ENCODE measurements at regions not wholly inside any gene's neighbourhood (a gene's known extent, or its start where the extent isn't known, plus 50 kb on each side); places are given as distances from the start of the nearest gene placed in this dataset.

GRCh38 chr14:22334275-22334577 lies 254.8 kb downstream of the DAD1 start:
- H4K5ac ChIP-seq (ENCODE audit: low read depth, low read length) = no peak overlapping the region
- POLR2A ChIA-PET (ENCODE audit: unreplicated experiment) = no interaction called here
- no peak overlapping the region for H4K8ac ChIP-seq (ENCODE audit: low read depth in 2 of 2, low read length in 2 of 2)
- no TSS peak for BruUV-seq (replicated peaks)
- no peak overlapping the region for H3K4ac ChIP-seq (ENCODE audit: low read depth, low read length)
- H4K20me1 ChIP-seq (ENCODE audit: insufficient read depth, low read length) = no peaks in the 10 kb centered on the region
- no peak overlapping the region for H2AFZ ChIP-seq (replicated peaks; ENCODE audit: low read length, poor library complexity)
- H2AK9ac ChIP-seq (replicated peaks; ENCODE audit: low read depth, low read length, poor library complexity) = no peak overlapping the region
- H3K14ac ChIP-seq (replicated peaks; ENCODE audit: low read depth, low read length) = no peak overlapping the region
- no peak overlapping the region for H3K27ac ChIP-seq (ENCODE audit: insufficient read depth, low read length)
- WGBS, 2 experiments (ENCODE audit: extremely low coverage in 2 of 2, insufficient read length in 1 of 2) = no CpG with 5 or more reads among the region's 4 CpGs
- no peak overlapping the region for H4K91ac ChIP-seq (ENCODE audit: insufficient read depth, low read depth, low read length)
- no peaks in the 10 kb centered on the region for H3K36me3 ChIP-seq (ENCODE audit: control insufficient read depth, insufficient read depth, low read length)
- H3K9me3 ChIP-seq (ENCODE audit: control insufficient read depth, insufficient read depth, low read length) = peaks cover 3% of the 10 kb centered on the region
- H3K79me1 ChIP-seq (ENCODE audit: low read depth in 1 of 2, low read length in 2 of 2) = no peaks in the 10 kb centered on the region
- H2BK120ac ChIP-seq (ENCODE audit: low read depth, low read length) = no peak overlapping the region
- peaks cover 4% of the 10 kb centered on the region; the same call in 1 of the 2 replicates for H3K9me1 ChIP-seq (ENCODE audit: insufficient read depth, low read length)
- H2BK15ac ChIP-seq (ENCODE audit: low read depth, low read length) = no peak overlapping the region
- no peaks in the 10 kb centered on the region; the same call in 1 of the 2 replicates for H3K4me1 ChIP-seq (ENCODE audit: control insufficient read depth, insufficient read depth, low read length)
- H3K9ac ChIP-seq (ENCODE audit: low read depth, low read length) = no peak overlapping the region
- DNase-seq (no peak), ATAC-seq (ENCODE audit: low read depth) (no peak)
- intact Hi-C loops (cut with micrococcal nuclease) = no loop called here
- dilution Hi-C loops (cut with HindIII; ENCODE audit: low sequenced_read_pairs, unreplicated experiment) = no loop called here
- H3K27me3 ChIP-seq (ENCODE audit: control insufficient read depth, insufficient read depth, low read length) = no peaks in the 10 kb centered on the region
- no peak overlapping the region for H3K4me3 ChIP-seq (ENCODE audit: insufficient read depth, low read depth, low read length)
- no peak overlapping the region for H2AK5ac ChIP-seq (ENCODE audit: low read depth, low read length)
- no peak overlapping the region for H3K18ac ChIP-seq (ENCODE audit: low read depth, low read length)
- in situ Hi-C loops (cut with MboI; ENCODE audit: low sequenced_read_pairs) = no loop called here
- H3K56ac ChIP-seq (ENCODE audit: extremely low read depth, insufficient read depth, low read length) = no peak overlapping the region
- no peak overlapping the region for H2BK20ac ChIP-seq (ENCODE audit: low read depth, low read length)
- H3K23ac ChIP-seq (ENCODE audit: low read depth, low read length) = no peak overlapping the region
- no peak overlapping the region for H2BK5ac ChIP-seq (ENCODE audit: low read depth, low read length, poor library complexity, severe bottlenecking)
- H3K4me2 ChIP-seq (ENCODE audit: low read depth, low read length) = no peak overlapping the region
- TF ChIP-seq CHD1 (IDR thresholded peaks at IDR 0.05; ENCODE audit: low read depth, low read length) = no peak
- TF ChIP-seq RAD21 (IDR thresholded peaks at IDR 0.05; ENCODE audit: low read length) = no peak
- TF ChIP-seq CEBPB (IDR thresholded peaks at IDR 0.05; ENCODE audit: low read depth, low read length) = no peak
- no peak for TF ChIP-seq USF2 (IDR thresholded peaks at IDR 0.05; ENCODE audit: low read depth, low read length)
- TF ChIP-seq RFX5 (IDR thresholded peaks at IDR 0.05; ENCODE audit: low read depth, low read length) = no peak
- TF ChIP-seq MAZ (IDR thresholded peaks at IDR 0.05; ENCODE audit: borderline replicate concordance, low read depth, low read length) = no peak
- no peak for TF ChIP-seq RCOR1 (IDR thresholded peaks at IDR 0.05; ENCODE audit: insufficient replicate concordance, low read length)
- TF ChIP-seq SMC3 (IDR thresholded peaks at IDR 0.05; ENCODE audit: low read depth, low read length) = no peak
- no peak for TF ChIP-seq MAFK (IDR thresholded peaks at IDR 0.05; ENCODE audit: low read depth, low read length)
- no peak for TF ChIP-seq BHLHE40 (IDR thresholded peaks at IDR 0.05; ENCODE audit: low read depth, low read length)
- no peak for TF ChIP-seq POLR2A (IDR thresholded peaks at IDR 0.05; ENCODE audit: low read depth, low read length)
- TF ChIP-seq MXI1 (IDR thresholded peaks at IDR 0.05; ENCODE audit: borderline replicate concordance, low read depth, low read length) = no peak
- no peak for TF ChIP-seq ELK1 (IDR thresholded peaks at IDR 0.05; ENCODE audit: borderline replicate concordance, low read depth, low read length)
- TF ChIP-seq NFE2L2 (IDR thresholded peaks at IDR 0.05; ENCODE audit: low read depth, low read length) = no peak
- TF ChIP-seq FOS (IDR thresholded peaks at IDR 0.05; ENCODE audit: low read depth, low read length) = no peak
- TF ChIP-seq, protein P1, sequence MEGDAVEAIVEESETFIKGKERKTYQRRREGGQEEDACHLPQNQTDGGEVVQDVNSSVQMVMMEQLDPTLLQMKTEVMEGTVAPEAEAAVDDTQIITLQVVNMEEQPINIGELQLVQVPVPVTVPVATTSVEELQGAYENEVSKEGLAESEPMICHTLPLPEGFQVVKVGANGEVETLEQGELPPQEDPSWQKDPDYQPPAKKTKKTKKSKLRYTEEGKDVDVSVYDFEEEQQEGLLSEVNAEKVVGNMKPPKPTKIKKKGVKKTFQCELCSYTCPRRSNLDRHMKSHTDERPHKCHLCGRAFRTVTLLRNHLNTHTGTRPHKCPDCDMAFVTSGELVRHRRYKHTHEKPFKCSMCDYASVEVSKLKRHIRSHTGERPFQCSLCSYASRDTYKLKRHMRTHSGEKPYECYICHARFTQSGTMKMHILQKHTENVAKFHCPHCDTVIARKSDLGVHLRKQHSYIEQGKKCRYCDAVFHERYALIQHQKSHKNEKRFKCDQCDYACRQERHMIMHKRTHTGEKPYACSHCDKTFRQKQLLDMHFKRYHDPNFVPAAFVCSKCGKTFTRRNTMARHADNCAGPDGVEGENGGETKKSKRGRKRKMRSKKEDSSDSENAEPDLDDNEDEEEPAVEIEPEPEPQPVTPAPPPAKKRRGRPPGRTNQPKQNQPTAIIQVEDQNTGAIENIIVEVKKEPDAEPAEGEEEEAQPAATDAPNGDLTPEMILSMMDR (conservative IDR thresholded peaks at IDR 0.05; ENCODE audit: low read depth, low read length) = no peak
- CTCF ChIA-PET = interaction anchor here (1.1 kb wide), 1 partner anchor 14 kb away, joined by 3 read pairs; no protein-coding TSS in a partner anchor

Data from IMR-90 (cell line).